Occipital lobe (tissue), 2 donors: ENCODE measurements at regions not wholly inside any gene's neighbourhood (a gene's known extent, or its start where the extent isn't known, plus 50 kb on each side); places are given as distances from the start of the nearest gene placed in this dataset. TPM values are rescaled to one million over a fixed set of nuclear protein-coding genes. Genes with fewer than 3 reads are reported as not detected.
"Not testable (repeated sequence)": the region's sequence is repeated elsewhere in the genome, so short reads cannot be mapped to it uniquely, and the experiment has no call there.

Experiments used
- DNase-seq: peaks from one replicate; lab custom pipeline; 2025; lab: John Stamatoyannopoulos, UW
- small RNA-seq: library from RNA; depleted of rRNA; stranded (forward); fragments of <200 nt; gene quantifications from one replicate; pipeline ENCODE3, GENCODE V24; 2014

DNA sequence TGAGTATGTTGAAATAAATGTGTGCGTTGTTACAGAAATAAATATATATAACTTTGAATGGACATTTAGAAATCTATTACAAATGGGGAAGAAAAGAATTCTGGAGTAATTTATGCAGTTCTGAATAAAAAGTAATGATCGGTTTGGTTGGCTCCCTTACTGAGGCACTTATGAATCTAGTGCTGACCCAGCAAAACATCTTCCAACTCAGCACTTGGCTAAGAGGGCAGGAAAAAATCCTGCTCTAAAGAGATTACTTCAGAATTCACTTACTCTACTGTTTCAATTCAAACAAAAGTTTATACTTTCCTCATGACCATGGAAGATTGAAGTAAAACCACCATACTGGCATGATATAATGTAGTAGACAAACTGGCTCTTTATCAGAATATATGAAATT is 123.9 kb upstream of the RXFP1 start:
- DNase-seq = no peak

DNA sequence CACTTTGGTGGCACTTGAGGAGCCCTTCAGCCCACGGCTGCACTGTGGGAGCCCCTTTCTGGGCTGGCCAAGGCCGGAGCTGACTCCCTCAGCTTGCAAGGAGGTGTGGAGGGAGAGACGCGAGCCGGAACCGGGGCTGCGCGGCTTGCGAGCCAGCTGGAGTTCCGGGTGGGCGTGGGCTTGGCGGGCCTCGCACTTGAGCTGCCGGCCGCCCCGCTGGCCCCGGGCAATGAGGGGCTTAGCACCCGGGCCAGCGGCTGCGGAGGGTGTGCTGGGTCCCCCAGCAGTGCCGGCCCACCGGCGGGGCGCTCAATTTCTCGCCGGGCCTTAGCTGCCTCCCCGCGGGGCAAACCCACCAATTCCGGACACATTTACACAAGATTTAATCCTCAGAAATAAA is 113.7 kb upstream of the RXFP1 start:
- DNase-seq = not testable (repeated sequence)

DNA sequence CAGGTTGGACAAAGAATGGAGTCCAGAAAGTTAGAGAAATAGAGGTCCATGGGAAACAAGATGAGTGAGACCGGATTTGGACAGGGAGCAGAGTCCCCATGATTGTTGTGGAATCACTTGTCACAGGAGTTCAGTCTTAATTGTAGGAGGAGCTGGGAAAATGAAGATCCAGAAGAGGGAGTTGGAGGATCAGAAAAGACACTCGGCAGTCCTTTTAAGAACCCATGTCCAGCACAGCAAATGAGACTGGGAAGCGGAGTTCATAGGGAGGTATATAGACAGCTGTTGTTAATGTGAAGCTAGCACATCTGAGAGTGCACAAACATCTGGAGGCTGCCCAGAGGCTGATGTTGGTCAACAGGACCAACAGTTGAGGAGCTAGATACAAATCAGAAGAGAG is 111.4 kb upstream of the RXFP1 start:
- DNase-seq = no peak

DNA sequence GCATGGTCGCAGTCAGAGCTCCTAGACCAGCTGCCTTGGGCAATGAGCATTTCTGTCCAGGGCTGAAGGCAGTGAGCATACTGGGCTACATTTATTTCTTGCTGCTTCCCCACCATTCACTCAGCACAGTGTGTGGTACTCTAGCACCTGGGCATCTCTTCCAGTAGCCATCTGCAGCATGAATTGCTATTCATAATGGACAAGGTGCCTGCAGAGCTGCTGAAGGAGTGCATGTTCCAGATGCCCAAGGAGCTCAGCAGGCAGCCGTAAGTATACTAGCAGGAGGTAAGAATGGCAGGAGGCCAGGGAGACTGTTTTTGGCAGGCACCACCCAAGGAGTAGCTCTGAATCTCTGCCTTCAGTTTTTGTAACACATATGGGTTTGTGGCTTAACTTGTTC is 110.4 kb upstream of the RXFP1 start:
- peak; percentile 31 for DNase-seq

DNA sequence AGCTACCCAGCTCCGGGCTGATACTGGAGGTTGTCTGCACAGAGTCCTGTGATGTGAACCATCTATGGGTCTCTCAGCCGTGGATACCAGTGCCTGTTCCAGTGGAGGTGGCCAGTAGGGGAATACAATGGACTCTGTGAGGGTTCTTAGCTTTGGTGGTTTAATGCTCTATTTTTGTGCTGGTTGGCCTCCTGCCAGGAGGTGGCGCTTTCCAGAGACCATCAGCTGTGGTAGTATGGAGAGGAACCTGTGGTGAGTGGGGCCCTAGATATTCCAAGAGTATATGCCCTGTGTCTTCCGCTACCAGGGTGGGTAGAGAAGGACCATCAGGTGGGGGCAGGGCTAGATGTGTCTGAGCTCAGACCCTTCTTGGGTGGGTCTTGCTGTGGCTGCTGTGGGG is 103.0 kb upstream of the RXFP1 start:
- DNase-seq = not testable (repeated sequence)

DNA sequence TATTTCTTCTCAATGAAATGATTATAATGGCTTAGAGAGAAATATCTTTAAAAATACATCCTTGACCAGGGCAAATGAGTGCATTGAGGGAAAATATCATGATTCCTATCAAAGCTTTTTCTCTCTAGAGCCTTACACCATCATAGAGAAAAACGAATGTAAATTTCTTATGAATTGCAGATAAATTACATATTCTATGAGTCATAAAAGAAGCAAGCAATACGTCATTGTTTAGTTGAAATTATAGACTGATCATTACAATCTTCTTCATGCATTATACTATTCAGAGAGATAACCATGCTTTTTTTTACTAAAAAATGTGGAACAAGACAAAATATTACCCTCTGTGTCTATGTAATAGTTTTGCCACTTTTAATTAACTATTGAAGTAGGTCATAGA is 100.9 kb upstream of the RXFP1 start:
- DNase-seq = no peak

DNA sequence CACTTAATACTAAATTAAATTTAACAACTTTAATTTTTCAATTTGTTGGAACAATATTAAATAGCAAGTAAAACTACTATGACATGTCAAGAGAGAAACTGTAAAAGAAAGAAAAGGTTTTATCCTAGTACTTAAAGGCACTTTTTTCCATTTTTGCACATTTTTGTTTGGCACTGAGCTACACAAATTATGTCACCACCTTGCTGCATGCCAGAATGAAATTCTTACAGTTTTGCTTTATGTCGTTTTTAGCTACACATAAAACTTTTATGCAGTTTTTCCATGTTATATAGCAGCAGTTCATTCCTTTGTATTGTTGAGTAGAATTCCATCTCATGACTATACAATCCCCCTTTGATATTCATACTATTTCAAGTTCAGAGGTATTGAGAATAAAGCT is 99.1 kb upstream of the RXFP1 start:
- no peak for DNase-seq

DNA sequence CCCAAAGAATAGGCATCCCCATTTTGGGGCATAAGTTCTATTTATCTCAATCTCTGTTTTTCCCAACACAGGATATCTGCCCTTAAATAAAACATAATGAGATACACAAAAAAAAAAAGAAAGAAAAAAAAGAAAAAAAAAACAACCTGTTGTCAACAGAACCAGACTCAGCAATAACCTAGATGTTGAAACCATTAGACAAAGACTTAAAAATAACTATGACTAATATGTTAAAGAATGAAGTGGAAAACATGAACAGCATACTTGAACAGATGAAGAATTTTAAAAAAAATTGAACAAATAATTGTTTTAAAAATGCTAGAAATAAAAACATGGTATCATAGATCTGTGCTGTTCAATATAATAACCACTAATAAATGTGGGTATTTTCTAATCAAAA is 93.4 kb upstream of the RXFP1 start:
- DNase-seq = no peak

DNA sequence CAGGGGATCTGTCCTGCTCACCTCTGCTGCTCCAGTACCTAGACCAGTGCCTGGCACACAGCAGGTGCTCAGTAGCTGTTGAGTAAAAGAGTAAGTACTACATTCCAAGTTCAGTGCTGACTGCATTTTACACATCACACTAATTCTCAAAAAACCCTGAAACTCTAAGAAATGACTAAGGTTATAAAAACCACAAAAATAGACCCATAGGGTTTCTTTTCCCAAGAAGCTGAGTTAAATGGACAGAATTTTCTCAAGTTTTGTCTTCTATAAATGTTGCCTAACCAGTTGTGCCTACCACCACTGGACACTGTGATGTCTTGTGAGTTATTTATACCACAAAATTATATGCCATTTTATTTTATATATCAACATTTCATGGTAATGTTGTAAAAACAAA is 78.9 kb upstream of the RXFP1 start:
- no peak for DNase-seq

DNA sequence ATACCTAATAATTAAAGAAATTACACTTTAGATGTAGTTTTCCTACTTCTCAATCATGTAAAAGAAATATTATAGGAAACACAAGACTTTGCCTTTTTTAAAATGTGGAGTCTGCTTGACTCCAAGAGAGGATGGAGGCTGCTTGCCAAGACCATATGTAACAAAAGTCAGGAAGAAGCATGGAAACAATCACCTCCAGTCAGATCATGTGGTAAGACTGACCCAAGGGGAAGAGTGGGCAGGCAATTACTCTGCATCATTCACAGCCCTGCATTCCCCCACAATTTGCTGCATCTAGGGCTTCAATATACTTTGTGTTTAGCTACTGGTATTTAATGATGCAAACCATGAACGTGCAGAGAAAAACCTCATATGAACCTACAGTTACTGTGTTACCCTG is 78.0 kb upstream of the RXFP1 start:
- no peak for DNase-seq

DNA sequence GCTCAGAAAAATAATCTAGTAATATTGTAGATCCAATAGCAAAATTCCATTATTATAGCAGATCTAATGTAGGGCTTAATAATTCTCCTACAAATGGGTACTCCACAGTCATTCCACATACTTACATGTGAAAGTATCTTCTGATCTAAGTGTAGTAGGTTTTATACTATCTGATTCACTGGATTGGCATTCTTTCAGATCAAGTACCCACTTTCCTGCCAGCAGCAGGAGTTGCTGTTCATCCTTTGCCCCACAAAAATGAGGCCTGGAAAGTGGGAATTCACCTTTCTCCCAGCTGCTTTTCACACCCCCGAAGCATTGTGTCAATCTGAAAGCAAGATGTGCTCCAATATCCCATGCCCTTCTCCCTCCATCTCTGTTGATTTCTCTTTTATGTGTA is 77.1 kb upstream of the RXFP1 start:
- no peak for DNase-seq

DNA sequence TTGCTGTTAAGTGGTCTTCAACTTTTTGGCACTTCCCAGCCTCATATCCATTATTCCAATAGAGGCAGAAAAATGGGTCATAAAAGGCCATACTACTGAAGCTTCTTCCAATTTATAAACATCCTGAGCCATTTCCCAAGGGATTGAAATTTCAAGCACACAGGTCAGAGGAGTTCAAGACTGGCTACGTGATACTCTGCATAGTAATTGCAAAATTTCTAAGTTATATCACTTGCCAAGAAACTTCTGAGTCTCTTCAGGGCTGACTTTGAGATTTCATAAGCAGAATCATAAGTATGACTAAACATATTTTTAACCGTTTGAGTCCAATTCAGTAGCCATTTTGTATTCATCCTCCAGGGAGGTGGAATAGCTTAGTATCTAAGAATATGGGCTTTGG is 75.6 kb upstream of the RXFP1 start:
- no peak for DNase-seq

DNA sequence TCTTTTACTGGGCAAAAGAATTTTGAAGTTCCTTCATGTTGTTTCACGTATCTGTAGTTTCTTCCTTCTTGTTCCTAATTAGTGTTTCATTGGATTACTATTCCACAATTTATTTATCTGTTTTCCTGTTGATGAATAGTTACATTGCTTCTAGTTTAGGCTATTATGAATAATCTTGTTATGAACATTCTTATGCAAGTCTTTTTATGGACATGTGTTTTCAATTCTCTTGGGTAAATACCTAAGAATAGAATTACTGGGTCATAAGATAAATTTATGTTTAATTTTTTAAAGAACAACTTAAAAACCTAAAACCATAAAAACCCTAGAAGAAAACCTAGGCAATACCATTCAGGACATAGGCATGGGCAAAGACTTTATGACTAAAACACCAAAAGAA is 70.9 kb upstream of the RXFP1 start:
- no peak for DNase-seq

DNA sequence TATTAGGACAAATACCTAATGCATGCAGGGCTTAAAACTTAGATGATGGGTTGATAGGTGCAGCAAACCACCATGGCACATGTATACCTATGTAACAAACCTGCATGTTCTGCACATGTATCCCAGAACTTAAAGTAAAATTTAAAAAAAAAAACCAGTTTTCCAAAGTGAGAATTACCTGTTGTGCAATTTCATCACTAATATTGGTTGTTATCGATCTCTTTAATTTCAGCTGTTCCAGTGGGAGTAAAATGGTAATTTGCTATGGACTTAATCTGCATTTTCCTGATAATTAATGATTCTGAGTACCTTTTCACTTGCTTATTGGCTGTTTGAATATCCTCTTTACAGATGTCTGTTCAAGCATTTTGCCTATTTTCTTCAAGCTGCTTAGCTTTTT is 69.6 kb upstream of the RXFP1 start:
- DNase-seq = not testable (repeated sequence)

DNA sequence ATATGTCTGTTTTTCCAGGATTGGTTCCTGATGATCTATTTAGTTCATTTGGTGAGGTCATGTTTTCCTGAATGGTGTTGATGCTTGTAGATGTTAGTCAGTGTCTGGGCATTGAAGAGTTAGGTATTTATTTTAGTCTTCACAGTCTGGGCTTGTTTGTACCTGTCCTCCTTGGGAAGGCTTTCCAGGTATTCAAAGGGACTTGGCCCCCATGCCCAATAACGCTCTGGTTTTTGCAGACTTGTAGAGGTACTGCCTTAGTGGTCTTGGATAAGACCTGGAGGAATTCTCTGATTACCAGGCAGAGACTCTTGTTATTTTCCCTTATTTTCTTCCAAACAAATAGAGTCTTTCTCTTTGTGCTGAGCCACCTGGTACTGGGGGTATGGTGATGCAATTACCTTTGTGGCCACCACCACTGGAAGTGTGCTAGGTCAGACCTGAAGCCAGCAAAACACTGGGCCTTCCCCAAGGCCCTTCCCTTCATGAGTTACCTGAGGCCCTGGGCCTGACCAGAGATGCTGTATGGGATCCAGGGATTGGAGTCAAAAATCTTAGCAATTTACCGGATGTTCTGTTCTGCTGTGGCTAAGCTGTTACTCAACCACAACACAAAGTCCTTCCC is 63.3 kb upstream of the RXFP1 start:
- DNase-seq = no peak

DNA sequence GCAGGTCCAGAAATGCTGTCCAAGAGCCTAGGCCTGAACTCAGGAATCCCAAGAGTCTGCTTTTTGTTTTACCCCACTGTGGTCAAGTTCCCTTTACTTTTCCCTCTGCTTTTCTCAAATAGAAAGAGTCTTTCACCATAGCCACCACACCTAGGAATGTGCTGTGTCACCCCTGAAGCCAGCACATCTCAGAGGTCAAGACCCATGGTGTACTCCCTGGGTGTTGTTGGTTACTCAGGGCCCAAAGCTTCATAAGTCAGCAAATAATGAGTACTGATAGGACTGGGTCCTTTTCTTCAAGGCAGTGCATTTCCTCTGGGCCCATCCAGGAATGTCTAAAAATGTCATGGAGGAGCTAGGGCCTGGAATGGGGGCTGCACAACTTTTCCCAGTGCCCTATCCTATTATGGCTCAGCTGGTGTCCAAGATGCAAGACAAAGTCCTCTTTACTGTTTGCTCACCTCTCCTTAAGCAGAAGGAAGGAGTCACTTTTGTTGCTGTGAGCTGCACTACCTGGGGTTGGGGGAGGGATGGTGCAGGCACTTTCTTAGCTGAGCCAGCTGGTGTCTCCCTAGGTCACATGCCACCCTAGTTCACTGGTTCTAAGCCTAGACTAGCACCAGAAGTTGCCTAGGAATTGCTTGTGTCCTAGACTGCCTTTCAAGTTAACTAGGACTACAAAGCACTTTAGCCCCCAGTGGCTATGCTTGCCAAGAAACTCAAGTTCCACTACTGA is 62.4 kb upstream of the RXFP1 start:
- DNase-seq = no peak

DNA sequence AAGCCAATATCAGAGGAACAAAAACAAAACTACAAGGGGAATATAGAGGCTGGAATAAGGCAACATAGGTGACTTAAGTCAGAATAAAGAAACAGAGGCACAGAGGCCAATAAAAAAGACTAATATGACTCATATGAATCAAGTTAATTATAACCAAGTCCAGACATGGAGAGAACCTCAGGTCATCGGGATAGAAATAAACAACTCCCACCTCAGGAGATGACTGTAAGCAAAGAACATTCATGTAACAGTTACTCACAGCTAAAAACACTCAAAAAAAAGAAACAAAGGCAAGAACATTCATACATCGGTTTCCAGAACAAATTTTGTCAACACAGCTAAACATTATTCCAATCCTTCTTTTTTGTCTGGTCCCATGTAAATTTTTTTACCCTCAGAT is 60.3 kb upstream of the RXFP1 start:
- no peak for DNase-seq

DNA sequence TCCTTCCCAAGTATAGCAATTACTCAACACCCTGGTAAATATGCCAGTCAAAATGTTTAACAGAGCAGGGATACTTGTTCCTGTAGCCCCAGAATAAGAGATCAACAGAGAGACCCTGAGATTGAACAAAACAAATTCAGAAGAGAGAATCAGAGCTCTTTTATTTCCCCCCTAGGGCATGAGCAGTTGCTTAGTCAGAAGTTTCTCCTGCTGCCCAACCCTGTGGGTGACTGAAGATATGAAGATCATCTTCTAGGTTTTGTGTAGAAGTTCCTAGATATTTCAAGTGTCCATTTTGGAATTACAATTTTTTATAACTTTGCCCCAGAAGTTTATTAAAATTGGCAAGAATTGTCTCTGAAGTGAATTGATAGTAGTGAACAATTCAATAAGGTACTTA is 59.1 kb upstream of the RXFP1 start:
- no peak for DNase-seq

Small RNA genes lying in the stretch of these regions (small RNA-seq; reads per million reads assigned to genes)
- gene RNU4-79P = not detected
